Pancreas (tissue), 10 donors: ENCODE measurements at regions not wholly inside any gene's neighbourhood (a gene's known extent, or its start where the extent isn't known, plus 50 kb on each side); places are given as distances from the start of the nearest gene placed in this dataset.
"Not testable (repeated sequence)": the region's sequence is repeated elsewhere in the genome, so short reads cannot be mapped to it uniquely, and the experiment has no call there.

ENCODE experiments used
- ATAC-seq, 4 donors: fragments of 200-7000 bp; cut with Tn5 transposase; one replicate each; pipeline versions ENCODE4 v1.8.0 to v1.9.1; 2020; ENCODE audit warnings: mild to moderate bottlenecking in 4 of 4, moderate library complexity in 4 of 4
- DNase-seq, 6 donors: peaks; one replicate each; pipeline ENCODE4 v3.0.0-alpha.2; 2020
- FAIRE-seq: peaks from 2 replicates; lab custom pipeline; 2012; peaks lifted over from hg19 to GRCh38; lab: Jason Lieb, UNC
- H3K27ac ChIP-seq, 4 donors: fragments of 200-600 bp; sonication (generic); 1 replicate in 3 of 4; 2 replicates in 1 of 4; pipeline versions ENCODE4 v1.5.0 to v1.8.0; 2020
- H3K27me3 ChIP-seq, 4 donors: fragments of 200-600 bp; one replicate each; pipeline ENCODE4 v1.8.0; 2021
- H3K36me3 ChIP-seq, 3 donors: fragments of 200-600 bp; sonication (generic) in 1 of 3; one replicate each; pipeline versions ENCODE4 v1.5.0 to v1.8.0; 2020 to 2021
- H3K4me1 ChIP-seq, 3 donors: fragments of 200-600 bp; one replicate each; pipeline ENCODE4 v1.8.0; 2021
- H3K4me3 ChIP-seq, 4 donors: fragments of 200-600 bp; sonication (generic) in 2 of 4; one replicate each; pipeline versions ENCODE4 v1.5.0 to v1.8.0; 2020 to 2021
- H3K9me3 ChIP-seq, 4 donors: fragments of 200-600 bp; one replicate each; pipeline ENCODE4 v1.8.0; 2021
- CTCF ChIP-seq, 4 donors: fragments of 200-600 bp; sonication (generic) in 3 of 4; IDR thresholded peaks; one replicate each; pipeline versions ENCODE4 v1.5.0 to v1.8.0; 2021; ENCODE audit warnings: antibody characterized with exemption in 4 of 4
- WGBS, 2 donors: extraction: QIAGEN DNeasy Blood & Tissue Kit; methylation state at CpG; one replicate each; pipeline ENCODE4 v1.1.7; 2013; 5-methylcytosine and 5-hydroxymethylcytosine counted together
- intact Hi-C, 3 donors: fragments of 100-400 bp; cut with DNase I; formaldehyde crosslinking; loops; one replicate each; pipeline versions ENCODE4 v1.11.1 to v1.14.2; 2022
- donor health status: healthy with polysubstance abuse.
- donor health status: DM: no; HTN: no; CAD: no; lungs with moderate emphysema.
- donor health status: DM: no; HTN: no; CAD: no.
- donor health status: control.
- donor health status: control.
- donor health status: Bipolar disorder and iron deficiency.
- donor health status: DM: yes; HTN: yes; CAD: no.
- donor health status: DM: no; HTN: no; CAD: no.
- donor health status: DM: no; HTN: no; CAD: no.
- donor health status: DM: yes; HTN: yes; CAD: no.

GRCh38 chr19:28594737-28595136, 618.2 kb downstream of the UQCRFS1 start:
- Histone ChIP-seq H3K9me3 (no peaks in the 10 kb centered on the region), H3K4me3 (no peak overlapping the region), H3K27me3 (no peaks in the 10 kb centered on the region), H3K36me3 (no peaks in the 10 kb centered on the region), H3K4me1 (no peaks in the 10 kb centered on the region), H3K27ac (no peak overlapping the region)
- intact Hi-C loops: no loop called here
- ATAC-seq: no peak
- FAIRE-seq: no peak
- DNase-seq: no peak
- no peak for TF ChIP-seq CTCF (IDR thresholded peaks at IDR 0.05)
- 68 to 83% methylated on average over 2 of the region's 2 CpGs for WGBS, 2 donors

- H3K36me3 ChIP-seq, H3K4me3 ChIP-seq, H3K27me3 ChIP-seq, H3K9me3 ChIP-seq, FAIRE-seq, H3K4me1 ChIP-seq, intact Hi-C loops: not testable (repeated sequence)
- DNase-seq (peak in 4 of 6 donors; percentile 52 to 63 (median 55)), ATAC-seq (peak; percentile 25 to 80 (median 76))
- 35 to 49% methylated on average over 11 of the region's 11 CpGs for WGBS, 2 donors
- peak overlapping the region in 3 of 4 donors; percentile 22 to 41 (median 36) for H3K27ac ChIP-seq
These were observed 623.0 kb downstream of the UQCRFS1 start for GRCh38 chr19:28589991-28590411.

DNA sequence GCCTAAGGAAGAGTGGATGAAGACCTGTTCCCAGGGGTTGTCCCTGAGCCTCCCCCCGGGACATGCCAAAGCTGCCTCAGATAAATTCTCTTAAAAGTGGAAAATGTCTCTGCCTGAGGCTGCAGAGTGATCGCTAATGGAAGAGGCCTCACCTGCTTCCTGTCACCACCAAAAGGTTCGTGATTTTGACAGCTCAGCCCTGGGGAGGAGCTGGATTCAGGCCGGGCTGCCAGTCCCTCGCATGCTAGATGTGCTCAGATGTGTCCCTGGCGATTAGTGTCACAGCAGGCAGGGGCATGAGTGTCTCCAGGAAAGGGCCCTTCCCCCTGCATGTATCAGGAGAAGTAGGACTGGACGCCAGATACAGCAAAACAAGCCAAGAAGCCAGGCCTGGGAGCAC, 626.5 kb downstream of the UQCRFS1 start:
- no peaks in the 10 kb centered on the region for H3K36me3 ChIP-seq
- 57 to 62% methylated on average over 7 of the region's 7 CpGs for WGBS, 2 donors
- no peaks in the 10 kb centered on the region for H3K9me3 ChIP-seq
- H3K4me1 ChIP-seq: no peaks in the 10 kb centered on the region
- no peaks in the 10 kb centered on the region for H3K27me3 ChIP-seq
- ATAC-seq (no peak), FAIRE-seq (no peak), DNase-seq (no peak)
- no peak overlapping the region for H3K4me3 ChIP-seq
- intact Hi-C loops: no loop called here
- TF ChIP-seq CTCF (IDR thresholded peaks at IDR 0.05): no peak
- no peak overlapping the region for H3K27ac ChIP-seq

- 48 to 69% methylated on average over 4 of the region's 4 CpGs for WGBS, 2 donors
- no peaks in the 10 kb centered on the region for H3K4me1 ChIP-seq
- DNase-seq: no peak
- no peaks in the 10 kb centered on the region for H3K27me3 ChIP-seq
- H3K27ac ChIP-seq: no peak overlapping the region
- H3K36me3 ChIP-seq: no peaks in the 10 kb centered on the region
- no peak for ATAC-seq
- no peak overlapping the region for H3K4me3 ChIP-seq
- intact Hi-C loops: no loop called here
- no peaks in the 10 kb centered on the region for H3K9me3 ChIP-seq
- FAIRE-seq: no peak
- no peak for TF ChIP-seq CTCF (IDR thresholded peaks at IDR 0.05)
These were observed 627.2 kb downstream of the UQCRFS1 start for GRCh38 chr19:28585796-28586195.

DNA sequence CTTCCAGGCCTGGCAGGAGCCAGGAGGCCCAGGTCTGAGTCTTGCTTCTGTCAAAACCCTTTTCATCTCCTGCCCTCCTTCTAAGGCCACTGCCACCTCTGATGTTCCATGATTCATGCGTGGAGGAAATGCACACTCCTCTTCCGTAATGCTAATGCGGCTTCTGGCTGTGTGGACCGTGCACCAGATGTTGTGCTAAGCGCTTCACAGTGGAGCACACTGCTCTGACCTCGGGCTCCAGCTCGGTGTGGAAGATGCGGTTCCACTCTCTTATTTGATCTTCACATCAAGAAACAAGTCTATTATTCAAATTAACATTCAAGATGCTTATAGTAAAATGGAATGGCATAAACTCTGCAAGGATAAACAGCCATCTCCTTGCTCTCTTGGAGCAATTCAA, 629.2 kb downstream of the UQCRFS1 start:
- H3K36me3 ChIP-seq: no peaks in the 10 kb centered on the region
- no peak for DNase-seq
- no peak for ATAC-seq
- 83 to 91% methylated on average over 8 of the region's 8 CpGs for WGBS, 2 donors
- intact Hi-C loops: no loop called here
- H3K4me3 ChIP-seq: no peak overlapping the region
- H3K27ac ChIP-seq: no peak overlapping the region
- H3K4me1 ChIP-seq: no peaks in the 10 kb centered on the region
- no peak for FAIRE-seq
- no peak for TF ChIP-seq CTCF (IDR thresholded peaks at IDR 0.05)
- no peaks in the 10 kb centered on the region for H3K27me3 ChIP-seq
- H3K9me3 ChIP-seq: no peaks in the 10 kb centered on the region
